PC-3 (cell line): ENCODE measurements at regions not wholly inside any gene's neighbourhood (a gene's known extent, or its start where the extent isn't known, plus 50 kb on each side); places are given as distances from the start of the nearest gene placed in this dataset.

Experiments used
- EZH2 ChIP-seq: fragments of 300-600 bp; sonication (generic); IDR thresholded peaks from one replicate; pipeline ENCODE4 v1.6.1; 2017; ENCODE audit warnings: antibody characterized with exemption, mild to moderate bottlenecking, low read length; ENCODE audit not compliant: unreplicated experiment
- EZH2phosphoT487 ChIP-seq: fragments of 300-600 bp; sonication (generic); IDR thresholded peaks from 2 replicates; pipeline ENCODE4 v1.6.1; 2018; ENCODE audit warnings: mild to moderate bottlenecking, antibody characterized with exemption, low read length, borderline replicate concordance
- TF ChIP-seq, protein P1 (sequence below): fragments of 300-600 bp; sonication (generic); conservative IDR thresholded peaks from 2 replicates; pipeline ENCODE4 v1.5.1; 2017; ENCODE audit warnings: antibody characterized with exemption, low read depth, mild to moderate bottlenecking, low read length

GRCh38 chr2:16475586-16475985 lies 190.0 kb downstream of the CYRIA start:
- TF ChIP-seq, protein P1, sequence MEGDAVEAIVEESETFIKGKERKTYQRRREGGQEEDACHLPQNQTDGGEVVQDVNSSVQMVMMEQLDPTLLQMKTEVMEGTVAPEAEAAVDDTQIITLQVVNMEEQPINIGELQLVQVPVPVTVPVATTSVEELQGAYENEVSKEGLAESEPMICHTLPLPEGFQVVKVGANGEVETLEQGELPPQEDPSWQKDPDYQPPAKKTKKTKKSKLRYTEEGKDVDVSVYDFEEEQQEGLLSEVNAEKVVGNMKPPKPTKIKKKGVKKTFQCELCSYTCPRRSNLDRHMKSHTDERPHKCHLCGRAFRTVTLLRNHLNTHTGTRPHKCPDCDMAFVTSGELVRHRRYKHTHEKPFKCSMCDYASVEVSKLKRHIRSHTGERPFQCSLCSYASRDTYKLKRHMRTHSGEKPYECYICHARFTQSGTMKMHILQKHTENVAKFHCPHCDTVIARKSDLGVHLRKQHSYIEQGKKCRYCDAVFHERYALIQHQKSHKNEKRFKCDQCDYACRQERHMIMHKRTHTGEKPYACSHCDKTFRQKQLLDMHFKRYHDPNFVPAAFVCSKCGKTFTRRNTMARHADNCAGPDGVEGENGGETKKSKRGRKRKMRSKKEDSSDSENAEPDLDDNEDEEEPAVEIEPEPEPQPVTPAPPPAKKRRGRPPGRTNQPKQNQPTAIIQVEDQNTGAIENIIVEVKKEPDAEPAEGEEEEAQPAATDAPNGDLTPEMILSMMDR, result no peak
- TF ChIP-seq EZH2phosphoT487 (no peak), EZH2 (no peak)
